K562 (cell line): ENCODE measurements at regions not wholly inside any gene's neighbourhood (a gene's known extent, or its start where the extent isn't known, plus 50 kb on each side); places are given as distances from the start of the nearest gene placed in this dataset.

Experiments
- ARNT ChIP-seq, 2 experiments: fragments of 450-650 bp; IDR thresholded peaks; 2 replicates each; pipeline ENCODE4 v1.6.1; 2016; ENCODE audit warnings: mild to moderate bottlenecking in 1 of 2
- BCL6 ChIP-seq: fragments of 250-450 bp; sonication (Bioruptor Pico); IDR thresholded peaks from 2 replicates; pipeline ENCODE4 v1.4.0; 2020
- COPS2 ChIP-seq: fragments of 450-650 bp; conservative IDR thresholded peaks from 2 replicates; pipeline ENCODE4 v1.6.1; 2016; ENCODE audit warnings: mild to moderate bottlenecking, moderate library complexity
- CTCF ChIP-seq, 3 experiments: IDR thresholded peaks in 2 of 3; conservative IDR thresholded peaks in 1 of 3; 2 replicates each; pipeline ENCODE4 v1.5.1; 2011 to 2012; ENCODE audit warnings: low read length in 3 of 3, mild to moderate bottlenecking in 3 of 3, control low read depth in 2 of 3, improper control_type of control experiment in 1 of 3, inconsistent platforms in 1 of 3, low read depth in 1 of 3, mixed read lengths in 1 of 3, moderate library complexity in 1 of 3; ENCODE audit not compliant: insufficient read depth in 2 of 3
- L3MBTL2 ChIP-seq: fragments of 450-650 bp; IDR thresholded peaks from 2 replicates; pipeline ENCODE4 v1.6.1; 2016; ENCODE audit warnings: mild to moderate bottlenecking, moderate library complexity
- NFYB ChIP-seq: IDR thresholded peaks from 2 replicates; pipeline ENCODE4 v1.6.1; 2011; ENCODE audit warnings: mild to moderate bottlenecking, moderate library complexity; ENCODE audit not compliant: insufficient read length; ENCODE audit errors: extremely low read depth
- PBX2 ChIP-seq, 2 experiments: IDR thresholded peaks in 1 of 2; conservative IDR thresholded peaks in 1 of 2; 2 replicates each; pipeline ENCODE4 v1.6.1; 2016; ENCODE audit warnings: low read depth in 2 of 2, mild to moderate bottlenecking in 1 of 2, missing compliant biosample characterization in 1 of 2, missing genetic modification characterization in 1 of 2, moderate library complexity in 1 of 2
- SREBF1 ChIP-seq: fragments of 150-350 bp; IDR thresholded peaks from 2 replicates; pipeline ENCODE4 v1.6.1; 2014; ENCODE audit warnings: antibody characterized with exemption, low read depth, low read length, borderline replicate concordance
- ZBTB8A ChIP-seq: fragments of 450-650 bp; IDR thresholded peaks from 2 replicates; pipeline ENCODE4 v1.6.1; 2018; ENCODE audit warnings: mild to moderate bottlenecking, moderate library complexity; ENCODE audit not compliant: partially characterized antibody

- no peak for TF ChIP-seq COPS2
- no peak for TF ChIP-seq L3MBTL2
- TF ChIP-seq SREBF1, result no peak
- no peak for TF ChIP-seq CTCF (IDR thresholded peaks at IDR 0.05 in 2 of 3, conservative IDR thresholded peaks at IDR 0.05 in 1 of 3; ENCODE audit: insufficient read depth in 2 of 3, low read depth in 1 of 3, low read length in 3 of 3)
- TF ChIP-seq ARNT (IDR thresholded peaks at IDR 0.05), result no peak
- no peak for TF ChIP-seq NFYB
- no peak for TF ChIP-seq ZBTB8A
- TF ChIP-seq PBX2 (CRISPR knock-in tag; IDR thresholded peaks at IDR 0.05; ENCODE audit: low read depth), result no peak
- no peak for TF ChIP-seq PBX2 (tag; conservative IDR thresholded peaks at IDR 0.05; ENCODE audit: low read depth)
- no peak for TF ChIP-seq BCL6
These were observed 113.1 kb upstream of the DDX18 start for GRCh38 chr2:117701365-117701764.
